GM12891 (cell line): ENCODE measurements at regions not wholly inside any gene's neighbourhood (a gene's known extent, or its start where the extent isn't known, plus 50 kb on each side); places are given as distances from the start of the nearest gene placed in this dataset.

Experiments used
- POLR2AphosphoS5 ChIP-seq: IDR thresholded peaks from 2 replicates; pipeline ENCODE4 v1.6.1; 2011; ENCODE audit warnings: low read depth, low read length, control low read depth
- TAF1 ChIP-seq: IDR thresholded peaks from 2 replicates; pipeline ENCODE4 v1.6.1; 2011; ENCODE audit warnings: low read depth, low read length, control low read depth

DNA sequence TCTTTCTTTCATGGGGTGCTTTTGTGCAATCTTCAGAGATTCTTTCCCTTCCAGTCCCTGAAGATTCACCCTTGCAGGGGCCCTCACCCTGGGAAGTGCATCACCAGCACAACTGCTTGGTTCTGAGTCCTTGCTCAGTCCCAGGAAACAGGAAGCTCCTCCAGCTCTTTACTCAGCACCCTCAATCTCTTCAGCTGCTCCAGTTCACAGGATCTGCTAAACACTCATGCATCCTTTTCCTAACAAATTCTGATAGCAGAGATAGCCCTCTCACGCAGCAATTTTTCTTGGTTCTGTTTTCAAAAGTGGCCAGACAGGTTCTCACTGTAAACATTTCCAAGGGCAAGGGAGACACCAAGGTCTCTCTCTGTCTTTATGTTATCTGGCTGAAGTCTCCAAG lies 823.1 kb downstream of the LIG4 start:
- TF ChIP-seq POLR2AphosphoS5: no peak
- no peak for TF ChIP-seq TAF1
